Mucosa of descending colon (tissue), 3 donors: ENCODE measurements at regions not wholly inside any gene's neighbourhood (a gene's known extent, or its start where the extent isn't known, plus 50 kb on each side); places are given as distances from the start of the nearest gene placed in this dataset.
"Not testable (repeated sequence)": the region's sequence is repeated elsewhere in the genome, so short reads cannot be mapped to it uniquely, and the experiment has no call there.

Experiments used
- ATAC-seq: fragments of 200-7000 bp; cut with Tn5 transposase; one replicate; pipeline ENCODE4 v1.9.1; 2020; ENCODE audit warnings: mild to moderate bottlenecking, moderate library complexity
- DNase-seq, 3 donors: peaks; one replicate each; pipeline ENCODE4 v3.0.0-alpha.2; 2020
- H3K36me3 ChIP-seq: fragments of 200-600 bp; one replicate; pipeline ENCODE4 v1.8.0; 2021; ENCODE audit warnings: low read depth, mild to moderate bottlenecking
- H3K4me1 ChIP-seq: fragments of 200-600 bp; one replicate; pipeline ENCODE4 v1.8.0; 2021; ENCODE audit warnings: low read depth, mild to moderate bottlenecking
- H3K4me3 ChIP-seq: fragments of 200-600 bp; one replicate; pipeline ENCODE4 v1.8.0; 2021; ENCODE audit warnings: mild to moderate bottlenecking
- H3K9me3 ChIP-seq: fragments of 200-600 bp; one replicate; pipeline ENCODE4 v1.8.0; 2021; ENCODE audit warnings: mild to moderate bottlenecking
- CTCF ChIP-seq: fragments of 200-600 bp; IDR thresholded peaks from one replicate; pipeline ENCODE4 v1.8.0; 2022; ENCODE audit warnings: antibody characterized with exemption, mild to moderate bottlenecking
- intact Hi-C, 2 donors: fragments of 100-400 bp; cut with DNase I in 1 of 2; cut with micrococcal nuclease in 1 of 2; formaldehyde crosslinking; loops; one replicate each; pipeline versions ENCODE4 v1.11.0 to v1.11.1; 2022; cut with DNase I, micrococcal nuclease
- donor health status: DM: no; HTN: no; CAD: no; lungs with moderate emphysema.
- donor health status: DM: no; HTN: no; CAD: no.
- donor health status: DM: no; HTN: yes; CAD: no.

GRCh38 chr2:37802211-37802752 lies 122.8 kb upstream of the RMDN2 start:
- H3K36me3 ChIP-seq, result no peaks in the 10 kb centered on the region
- no peak for TF ChIP-seq CTCF
- peaks cover 2% of the 10 kb centered on the region for H3K4me1 ChIP-seq
- peak; percentile 16 for ATAC-seq
- H3K9me3 ChIP-seq, result no peaks in the 10 kb centered on the region
- DNase-seq, result no peak
- intact Hi-C loops, result no loop called here
- no peak overlapping the region for H3K4me3 ChIP-seq

GRCh38 chr2:37802899-37803379 lies 122.1 kb upstream of the RMDN2 start:
- Histone ChIP-seq H3K4me1 (peaks cover 2% of the 10 kb centered on the region), H3K36me3 (no peaks in the 10 kb centered on the region), H3K4me3 (no peak overlapping the region), H3K9me3 (no peaks in the 10 kb centered on the region)
- no peak for TF ChIP-seq CTCF
- ATAC-seq (peak; percentile 89), DNase-seq (no peak)
- intact Hi-C loops, result no loop called here

DNA sequence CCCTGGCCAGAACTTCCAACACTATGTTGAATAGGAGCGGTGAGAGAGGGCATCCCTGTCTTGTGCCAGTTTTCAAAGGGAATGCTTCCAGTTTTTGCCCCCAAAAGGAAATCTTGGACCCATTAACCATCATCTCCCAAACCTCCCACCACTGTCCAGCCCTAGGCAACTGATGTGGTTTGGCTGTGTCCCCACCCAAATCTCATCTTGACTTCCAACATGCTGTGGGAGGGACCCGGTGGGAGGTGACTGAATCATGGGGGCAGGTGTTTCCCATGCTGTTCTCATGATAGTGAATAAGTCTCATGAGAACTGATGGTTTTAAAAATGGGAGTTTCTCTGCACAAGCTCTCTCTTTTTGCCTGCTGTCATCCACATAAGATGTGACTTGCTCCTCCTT lies 119.1 kb upstream of the RMDN2 start:
- intact Hi-C loops, H3K9me3 ChIP-seq, DNase-seq, H3K4me3 ChIP-seq, ATAC-seq, H3K36me3 ChIP-seq, H3K4me1 ChIP-seq: not testable (repeated sequence)

DNA sequence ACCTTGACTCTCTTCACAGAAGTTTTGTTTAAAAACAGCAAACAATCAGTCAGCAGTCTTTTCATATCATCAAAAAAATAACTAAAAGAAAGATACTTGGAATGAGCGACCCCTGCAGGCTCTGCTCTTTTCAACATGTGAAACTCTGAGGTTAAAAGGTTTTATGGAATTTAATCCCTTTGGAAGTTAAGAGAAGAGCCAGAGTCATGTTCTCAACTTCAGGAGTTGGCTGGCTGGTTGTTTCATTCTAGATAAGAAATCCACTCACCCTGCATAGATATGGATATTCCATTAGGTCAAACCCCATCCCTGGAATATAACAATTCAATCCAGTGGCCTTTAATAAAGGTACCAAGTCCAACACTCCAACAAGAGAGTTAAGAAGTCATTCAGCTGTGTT lies 115.6 kb upstream of the RMDN2 start:
- intact Hi-C loops, result no loop called here
- H3K36me3 ChIP-seq, result no peaks in the 10 kb centered on the region
- peak in 2 of 3 donors; percentile 34 to 82 for DNase-seq
- no peak for TF ChIP-seq CTCF
- ATAC-seq, result no peak
- H3K4me3 ChIP-seq, result no peak overlapping the region
- H3K4me1 ChIP-seq, result peaks cover 3% of the 10 kb centered on the region
- no peaks in the 10 kb centered on the region for H3K9me3 ChIP-seq

- peaks cover 3% of the 10 kb centered on the region for H3K4me1 ChIP-seq
- DNase-seq (no peak), ATAC-seq (no peak)
- no peak for TF ChIP-seq CTCF
- intact Hi-C loops, result no loop called here
- no peaks in the 10 kb centered on the region for H3K36me3 ChIP-seq
- no peak overlapping the region for H3K4me3 ChIP-seq
- no peaks in the 10 kb centered on the region for H3K9me3 ChIP-seq
These were observed 115.0 kb upstream of the RMDN2 start for GRCh38 chr2:37809931-37810570.

- Histone ChIP-seq H3K4me3 (no peak overlapping the region), H3K9me3 (no peaks in the 10 kb centered on the region), H3K4me1 (peaks cover 3% of the 10 kb centered on the region), H3K36me3 (no peaks in the 10 kb centered on the region)
- DNase-seq, result no peak
- no peak for ATAC-seq
- TF ChIP-seq CTCF, result no peak
- intact Hi-C loops, result no loop called here
These were observed 112.7 kb upstream of the RMDN2 start for GRCh38 chr2:37812414-37812813.
